ENCODE measurements at regions not wholly inside any gene's neighbourhood (a gene's known extent, or its start where the extent isn't known, plus 50 kb on each side); places are given as distances from the start of the nearest gene placed in this dataset.

GRCh38 chr4:125688841-125689240, 374.1 kb downstream of the FAT4 start:
- TF ChIP-seq POLR2A (IDR thresholded peaks at IDR 0.05) (no peak), CTCF (IDR thresholded peaks at IDR 0.05) (no peak)
